HEK293T (cell line): ENCODE measurements at regions not wholly inside any gene's neighbourhood (a gene's known extent, or its start where the extent isn't known, plus 50 kb on each side); places are given as distances from the start of the nearest gene placed in this dataset.

Source experiments
- CTCF ChIA-PET: fragments of 350-600 bp; formaldehyde crosslinking; extraction: SDS; loops from one replicate; lab custom pipeline; 2021; ENCODE audit warnings: antibody characterized with exemption, inconsistent platforms; lab: Yijun Ruan, JAX
- POLR2A ChIA-PET: fragments of 350-600 bp; formaldehyde crosslinking; extraction: SDS; loops from one replicate; lab custom pipeline; 2020; ENCODE audit warnings: antibody characterized with exemption, inconsistent platforms; lab: Yijun Ruan, JAX
- DNase-seq: peaks from one replicate; pipeline ENCODE4 v3.0.0; 2012; ENCODE audit warnings: mixed read lengths; ENCODE audit errors: extremely low spot score
- ARNT ChIP-seq: fragments of 450-650 bp; IDR thresholded peaks from 2 replicates; pipeline ENCODE4 v1.6.1; 2017; ENCODE audit warnings: mild to moderate bottlenecking
- BHLHE40 ChIP-seq: fragments of 450-650 bp; IDR thresholded peaks from 2 replicates; pipeline ENCODE4 v1.6.1; 2016; ENCODE audit warnings: mild to moderate bottlenecking, moderate library complexity, borderline replicate concordance
- CTBP1 ChIP-seq: fragments of 450-650 bp; IDR thresholded peaks from 2 replicates; pipeline ENCODE4 v1.6.1; 2016; ENCODE audit warnings: borderline replicate concordance
- ELF4 ChIP-seq: fragments of 450-650 bp; IDR thresholded peaks from 2 replicates; pipeline ENCODE4 v1.6.1; 2017; ENCODE audit warnings: antibody characterized with exemption
- FOXA1 ChIP-seq: fragments of 450-650 bp; IDR thresholded peaks from 2 replicates; pipeline ENCODE4 v1.6.1; 2016; ENCODE audit warnings: mild to moderate bottlenecking
- FOXK2 ChIP-seq: fragments of 450-650 bp; IDR thresholded peaks from 2 replicates; pipeline ENCODE4 v1.6.1; 2016; ENCODE audit warnings: mild to moderate bottlenecking
- FOXM1 ChIP-seq: fragments of 450-650 bp; IDR thresholded peaks from 2 replicates; pipeline ENCODE4 v1.6.1; 2017; ENCODE audit warnings: mild to moderate bottlenecking, borderline replicate concordance
- HDGF ChIP-seq: fragments of 450-650 bp; IDR thresholded peaks from 2 replicates; pipeline ENCODE4 v1.6.1; 2017; ENCODE audit warnings: antibody characterized with exemption, borderline replicate concordance
- L3MBTL2 ChIP-seq: fragments of 450-650 bp; conservative IDR thresholded peaks from 2 replicates; pipeline ENCODE4 v1.6.1; 2016; ENCODE audit warnings: mild to moderate bottlenecking
- LEF1 ChIP-seq: fragments of 450-650 bp; IDR thresholded peaks from 2 replicates; pipeline ENCODE4 v1.6.1; 2017; ENCODE audit warnings: mild to moderate bottlenecking, borderline replicate concordance
- NFRKB ChIP-seq: fragments of 450-650 bp; IDR thresholded peaks from 2 replicates; pipeline ENCODE4 v1.6.1; 2016; ENCODE audit warnings: mild to moderate bottlenecking, moderate library complexity
- PKNOX1 ChIP-seq: fragments of 450-650 bp; IDR thresholded peaks from 2 replicates; pipeline ENCODE4 v1.6.1; 2016
- SP1 ChIP-seq: fragments of 450-650 bp; IDR thresholded peaks from 2 replicates; pipeline ENCODE4 v1.6.1; 2017
- SUZ12 ChIP-seq: fragments of 450-650 bp; IDR thresholded peaks from 2 replicates; pipeline ENCODE4 v1.6.1; 2016; ENCODE audit warnings: mild to moderate bottlenecking
- TARDBP ChIP-seq: fragments of 450-650 bp; IDR thresholded peaks from 2 replicates; pipeline ENCODE4 v1.6.1; 2016
- ZNF384 ChIP-seq: fragments of 450-650 bp; IDR thresholded peaks from 2 replicates; pipeline ENCODE4 v1.6.1; 2016

GRCh38 chr21:24714646-24715200 lies 892.6 kb downstream of the MRPL39 start:
- DNase-seq = no peak
- ChIA-PET CTCF (no interaction called here), POLR2A (no interaction called here)
- TF ChIP-seq CTBP1 (no peak), FOXK2 (no peak), FOXM1 (no peak), ZNF384 (no peak), FOXA1 (no peak), ARNT (no peak), HDGF (no peak)

DNA sequence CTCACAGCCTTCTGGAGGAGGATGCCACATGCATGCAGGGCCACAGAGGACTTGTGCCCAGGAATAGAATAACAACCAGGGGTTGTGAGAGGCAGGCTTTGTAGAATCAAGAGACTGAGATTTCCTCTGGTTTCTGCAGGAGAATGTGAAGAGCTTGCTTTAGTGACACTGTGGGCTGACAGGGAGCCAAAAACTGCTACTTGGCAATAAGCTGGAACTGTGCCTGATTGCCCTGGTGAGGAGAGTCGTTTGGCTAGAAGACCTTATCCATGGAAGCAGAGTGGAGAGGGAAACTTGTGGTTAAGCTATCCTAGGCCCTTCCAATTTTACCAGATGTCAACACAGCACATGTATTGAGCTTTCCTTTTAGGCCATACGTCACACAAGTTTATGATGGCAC lies 902.1 kb downstream of the MRPL39 start:
- no peak for TF ChIP-seq FOXM1
- no peak for TF ChIP-seq ELF4
- no peak for TF ChIP-seq NFRKB
- TF ChIP-seq BHLHE40 = no peak
- no peak for TF ChIP-seq TARDBP
- TF ChIP-seq SP1 = no peak
- TF ChIP-seq ARNT = no peak
- TF ChIP-seq L3MBTL2 = no peak
- TF ChIP-seq PKNOX1 = no peak
- no peak for TF ChIP-seq FOXA1
- no peak for TF ChIP-seq FOXK2
- no peak for DNase-seq
- ChIA-PET POLR2A (no interaction called here), CTCF (no interaction called here)

GRCh38 chr21:24693779-24694178 lies 913.5 kb downstream of the MRPL39 start:
- no peak for DNase-seq
- POLR2A ChIA-PET = no interaction called here
- CTCF ChIA-PET = no interaction called here
- TF ChIP-seq PKNOX1 (no peak), SUZ12 (no peak), LEF1 (no peak), ARNT (no peak), TARDBP (no peak), FOXK2 (no peak), FOXA1 (no peak), NFRKB (no peak), L3MBTL2 (no peak), SP1 (no peak), FOXM1 (no peak), BHLHE40 (no peak), ELF4 (no peak), CTBP1 (no peak), HDGF (no peak), ZNF384 (no peak)

GRCh38 chr21:24681456-24681855 lies 925.8 kb downstream of the MRPL39 start:
- ChIA-PET POLR2A (no interaction called here), CTCF (no interaction called here)
- TF ChIP-seq NFRKB = no peak
- no peak for TF ChIP-seq ZNF384
- TF ChIP-seq SP1 = no peak
- TF ChIP-seq CTBP1 = no peak
- no peak for TF ChIP-seq TARDBP
- TF ChIP-seq ELF4 = no peak
- TF ChIP-seq PKNOX1 = no peak
- TF ChIP-seq BHLHE40 = no peak
- no peak for TF ChIP-seq L3MBTL2
- no peak for TF ChIP-seq ARNT
- no peak for TF ChIP-seq FOXK2
- TF ChIP-seq FOXA1 = no peak

DNA sequence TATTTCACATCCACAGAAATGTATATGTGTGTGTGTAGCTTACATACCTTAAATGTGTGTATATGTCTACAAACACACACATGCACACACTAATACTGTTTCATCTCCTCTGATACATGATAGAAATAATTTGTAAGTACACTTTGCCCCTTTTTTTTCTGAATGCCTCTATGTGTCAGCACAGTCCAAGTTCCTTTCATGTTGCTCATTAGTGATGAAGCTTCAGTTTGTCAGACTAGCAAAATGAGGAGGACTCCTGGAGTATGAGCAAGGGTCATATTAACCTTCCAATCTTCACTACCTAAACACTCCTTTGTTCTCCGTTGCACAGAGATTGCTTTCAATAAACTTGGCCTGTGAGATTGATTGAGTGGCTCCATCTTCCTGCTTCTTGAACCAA lies 935.4 kb downstream of the MRPL39 start:
- ChIA-PET CTCF (no interaction called here), POLR2A (no interaction called here)
- TF ChIP-seq NFRKB (no peak), CTBP1 (no peak), ARNT (no peak), TARDBP (no peak), FOXK2 (no peak), FOXA1 (no peak), L3MBTL2 (no peak), ELF4 (no peak), FOXM1 (no peak), LEF1 (no peak), SUZ12 (no peak), PKNOX1 (no peak), ZNF384 (no peak), HDGF (no peak), BHLHE40 (no peak), SP1 (no peak)
- no peak for DNase-seq

More at GRCh38 chr21:24681456-24681855, 925.8 kb downstream of the MRPL39 start:
- DNase-seq = no peak

GRCh38 chr21:24658926-24659325 lies 948.4 kb downstream of the MRPL39 start:
- POLR2A ChIA-PET = no interaction called here
- no peak for TF ChIP-seq ZNF384
- TF ChIP-seq FOXK2 = no peak
- TF ChIP-seq BHLHE40 = no peak
- TF ChIP-seq ELF4 = no peak
- no peak for TF ChIP-seq CTBP1
- TF ChIP-seq FOXM1 = no peak
- TF ChIP-seq HDGF = no peak
- no peak for TF ChIP-seq TARDBP
- TF ChIP-seq LEF1 = no peak
- TF ChIP-seq SP1 = no peak
- CTCF ChIA-PET = no interaction called here

More at GRCh38 chr21:24658926-24659325, 948.4 kb downstream of the MRPL39 start:
- no peak for DNase-seq
